HG02798 (cell line): ENCODE measurements at regions not wholly inside any gene's neighbourhood (a gene's known extent, or its start where the extent isn't known, plus 50 kb on each side); places are given as distances from the start of the nearest gene placed in this dataset.
"Not testable (repeated sequence)": the region's sequence is repeated elsewhere in the genome, so short reads cannot be mapped to it uniquely, and the experiment has no call there.

ENCODE experiments used
- ATAC-seq: cut with Tn5 transposase; IDR thresholded peaks from one replicate; pipeline ENCODE4 v1.9.1; 2021; ENCODE audit warnings: mild to moderate bottlenecking; ENCODE audit not compliant: unreplicated experiment, poor library complexity

- no peak for ATAC-seq
Observed at GRCh38 chr5:94028001-94028400, 286.6 kb upstream of the POU5F2 start.

- no peak for ATAC-seq
Observed at GRCh38 chr5:94027145-94027544, 285.7 kb upstream of the POU5F2 start.

- ATAC-seq = no peak
Observed at GRCh38 chr5:94025788-94026473, 284.5 kb upstream of the POU5F2 start.

GRCh38 chr5:94024620-94025019, 283.2 kb upstream of the POU5F2 start:
- ATAC-seq = no peak

GRCh38 chr5:94024101-94024500, 282.7 kb upstream of the POU5F2 start:
- no peak for ATAC-seq

GRCh38 chr5:94021246-94021645, 279.8 kb upstream of the POU5F2 start:
- no peak for ATAC-seq

GRCh38 chr5:94017579-94017978, 276.2 kb upstream of the POU5F2 start:
- ATAC-seq = no peak

GRCh38 chr5:94010814-94011213, 269.4 kb upstream of the POU5F2 start:
- no peak for ATAC-seq

- ATAC-seq = no peak
Observed at GRCh38 chr5:94009161-94009560, 267.8 kb upstream of the POU5F2 start.

GRCh38 chr5:93998951-93999455, 257.6 kb upstream of the POU5F2 start:
- ATAC-seq = no peak

GRCh38 chr5:93997562-93997961, 256.2 kb upstream of the POU5F2 start:
- ATAC-seq = no peak

- ATAC-seq = no peak
Observed at GRCh38 chr5:93995126-93995621, 253.8 kb upstream of the POU5F2 start.

GRCh38 chr5:93993161-93993560, 251.8 kb upstream of the POU5F2 start:
- ATAC-seq = no peak

GRCh38 chr5:93990504-93991070, 249.2 kb upstream of the POU5F2 start:
- no peak for ATAC-seq

- not testable (repeated sequence) for ATAC-seq
Observed at GRCh38 chr5:93985940-93986570, 244.7 kb upstream of the POU5F2 start.

GRCh38 chr5:93978222-93978621, 236.8 kb upstream of the POU5F2 start:
- no peak for ATAC-seq

- ATAC-seq = no peak
Observed at GRCh38 chr5:93967923-93968322, 226.5 kb upstream of the POU5F2 start.

- ATAC-seq = no peak
Observed at GRCh38 chr5:93964421-93964820, 223.0 kb upstream of the POU5F2 start.

GRCh38 chr5:93960042-93960441, 218.6 kb upstream of the POU5F2 start:
- ATAC-seq = no peak

- no peak for ATAC-seq
Observed at GRCh38 chr5:93956006-93956405, 214.6 kb upstream of the POU5F2 start.

GRCh38 chr5:93954421-93955069, 213.1 kb upstream of the POU5F2 start:
- ATAC-seq = no peak
